ENCODE measurements at regions not wholly inside any gene's neighbourhood (a gene's known extent, or its start where the extent isn't known, plus 50 kb on each side); places are given as distances from the start of the nearest gene placed in this dataset.

DNA sequence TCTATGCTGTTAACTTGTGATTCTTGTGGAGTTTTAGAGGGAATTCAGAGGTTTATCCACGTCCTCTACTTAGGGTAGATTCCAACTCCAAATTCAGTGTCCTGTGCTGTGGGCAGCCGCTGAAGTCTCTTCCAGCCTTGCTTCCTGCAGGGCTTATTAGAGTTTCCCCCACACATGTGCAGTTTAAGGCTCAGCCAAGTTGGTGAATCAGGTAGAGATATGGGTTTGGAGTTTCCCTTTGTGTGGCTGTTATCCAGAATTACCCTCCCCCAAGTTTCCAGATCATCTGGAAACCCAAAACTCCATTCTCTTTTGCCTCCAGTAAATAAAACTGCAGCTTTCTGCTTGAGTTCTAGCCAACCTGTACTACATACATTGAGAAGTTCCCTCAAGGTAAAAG, 853.7 kb downstream of the GALC start:
- DNase-seq (ENCODE audit: low read depth): no peak
- TF ChIP-seq, protein P1, sequence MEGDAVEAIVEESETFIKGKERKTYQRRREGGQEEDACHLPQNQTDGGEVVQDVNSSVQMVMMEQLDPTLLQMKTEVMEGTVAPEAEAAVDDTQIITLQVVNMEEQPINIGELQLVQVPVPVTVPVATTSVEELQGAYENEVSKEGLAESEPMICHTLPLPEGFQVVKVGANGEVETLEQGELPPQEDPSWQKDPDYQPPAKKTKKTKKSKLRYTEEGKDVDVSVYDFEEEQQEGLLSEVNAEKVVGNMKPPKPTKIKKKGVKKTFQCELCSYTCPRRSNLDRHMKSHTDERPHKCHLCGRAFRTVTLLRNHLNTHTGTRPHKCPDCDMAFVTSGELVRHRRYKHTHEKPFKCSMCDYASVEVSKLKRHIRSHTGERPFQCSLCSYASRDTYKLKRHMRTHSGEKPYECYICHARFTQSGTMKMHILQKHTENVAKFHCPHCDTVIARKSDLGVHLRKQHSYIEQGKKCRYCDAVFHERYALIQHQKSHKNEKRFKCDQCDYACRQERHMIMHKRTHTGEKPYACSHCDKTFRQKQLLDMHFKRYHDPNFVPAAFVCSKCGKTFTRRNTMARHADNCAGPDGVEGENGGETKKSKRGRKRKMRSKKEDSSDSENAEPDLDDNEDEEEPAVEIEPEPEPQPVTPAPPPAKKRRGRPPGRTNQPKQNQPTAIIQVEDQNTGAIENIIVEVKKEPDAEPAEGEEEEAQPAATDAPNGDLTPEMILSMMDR (IDR thresholded peaks at IDR 0.05; ENCODE audit: control insufficient read depth, extremely low read depth, insufficient read depth): no peak
- no peak overlapping the region for H3K4me3 ChIP-seq (ENCODE audit: low read depth, low read length)

DNA sequence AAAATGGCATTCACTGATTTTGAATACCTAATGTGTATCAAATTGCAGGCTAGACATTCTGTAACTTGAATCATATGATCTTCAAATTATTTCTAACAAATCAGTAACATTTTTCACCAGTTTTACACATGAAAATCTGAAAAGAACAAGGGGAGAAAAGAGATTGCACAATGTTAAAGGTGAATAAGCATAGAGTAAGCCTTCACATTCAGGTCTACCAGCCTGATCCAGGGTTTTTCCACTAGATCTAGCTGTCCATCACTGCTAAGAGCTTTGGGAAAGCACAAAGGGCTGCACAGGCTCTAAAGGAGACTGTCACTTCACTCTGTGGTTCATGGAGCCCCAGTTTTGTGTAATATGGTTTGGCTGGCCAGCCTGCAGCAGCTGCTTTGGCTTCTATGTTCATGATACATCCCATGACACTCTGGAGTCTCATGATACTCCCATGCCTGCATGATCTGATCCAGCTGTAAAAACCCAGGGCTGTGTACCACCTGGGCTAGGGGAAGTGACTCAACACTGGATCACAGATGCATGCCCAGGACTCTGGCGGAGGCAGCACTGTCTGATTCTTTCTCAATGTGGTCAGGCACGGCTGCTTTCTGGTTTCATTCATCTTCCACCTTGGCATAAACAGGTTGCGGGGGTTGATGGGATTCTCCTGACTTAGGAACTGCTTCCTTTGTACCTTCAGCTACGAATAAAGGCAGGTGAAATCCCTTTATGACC, 859.7 kb downstream of the GALC start:
- no peak overlapping the region for H3K4me3 ChIP-seq (ENCODE audit: low read depth, low read length)
- TF ChIP-seq, protein P1 (IDR thresholded peaks at IDR 0.05; ENCODE audit: control insufficient read depth, extremely low read depth, insufficient read depth): no peak
- no peak for DNase-seq (ENCODE audit: low read depth)

DNA sequence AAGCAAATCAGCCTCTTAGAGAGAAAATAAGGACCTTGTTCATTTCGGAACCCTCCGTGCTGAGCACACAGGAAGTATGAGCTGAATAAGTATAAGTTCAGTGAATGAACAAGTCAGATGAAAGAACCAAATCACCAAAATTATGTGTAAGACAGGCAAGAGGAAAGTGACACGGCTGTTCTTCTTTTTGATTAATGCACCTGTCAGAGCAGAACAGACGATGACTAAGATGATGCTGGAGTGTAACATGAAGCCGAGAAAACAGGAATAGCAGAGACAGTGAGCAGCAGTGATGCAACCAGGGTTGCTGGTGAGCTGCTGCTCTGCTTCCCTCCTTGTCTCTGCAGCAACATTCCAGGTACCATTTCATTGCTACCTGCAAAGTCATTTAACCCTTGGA, 861.1 kb downstream of the GALC start:
- TF ChIP-seq, protein P1 (IDR thresholded peaks at IDR 0.05; ENCODE audit: control insufficient read depth, extremely low read depth, insufficient read depth): no peak
- no peak overlapping the region for H3K4me3 ChIP-seq (ENCODE audit: low read depth, low read length)
- DNase-seq (ENCODE audit: low read depth): no peak

DNA sequence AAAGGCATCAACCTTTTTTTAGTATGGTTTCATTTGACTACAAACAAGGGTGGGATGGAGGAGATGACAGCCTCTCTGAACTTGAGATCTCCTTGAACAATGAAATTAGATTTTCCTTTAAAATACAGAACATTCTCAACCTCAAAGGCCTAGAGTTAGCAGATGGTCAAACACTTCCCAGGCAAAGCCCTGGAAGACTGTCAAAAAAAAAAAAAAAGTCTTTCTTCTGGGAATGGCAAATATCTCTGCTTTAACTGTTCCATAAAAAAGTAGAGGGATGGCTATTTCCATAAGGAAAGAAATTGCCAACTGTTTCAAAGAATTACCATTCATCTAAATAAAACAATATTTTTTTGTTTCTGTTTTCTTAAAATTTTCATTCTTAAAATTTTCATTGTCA, 870.8 kb downstream of the GALC start:
- DNase-seq (ENCODE audit: low read depth): no peak
- TF ChIP-seq, protein P1 (IDR thresholded peaks at IDR 0.05; ENCODE audit: control insufficient read depth, extremely low read depth, insufficient read depth): no peak
- H3K4me3 ChIP-seq (ENCODE audit: low read depth, low read length): no peak overlapping the region

DNA sequence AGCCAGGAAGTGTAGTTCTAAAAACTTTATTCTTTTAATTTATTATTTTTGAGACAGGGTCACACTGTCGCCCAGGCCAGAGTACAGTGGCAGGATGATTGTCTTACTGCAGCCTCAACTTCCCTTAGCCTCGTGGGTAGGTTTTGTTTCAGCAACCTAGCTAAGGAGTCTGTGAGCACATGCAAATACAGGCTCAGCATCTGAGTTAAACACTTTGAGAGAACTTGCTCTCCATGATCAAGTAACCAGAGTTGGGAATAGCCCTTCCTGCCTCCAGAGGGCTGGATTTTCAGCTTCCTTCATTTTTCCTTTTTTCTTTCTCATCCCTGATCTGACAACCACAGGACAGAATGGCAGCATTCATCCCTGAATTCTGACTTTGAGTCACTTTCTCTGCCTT, 871.3 kb downstream of the GALC start:
- TF ChIP-seq, protein P1 (IDR thresholded peaks at IDR 0.05; ENCODE audit: control insufficient read depth, extremely low read depth, insufficient read depth): no peak
- no peak overlapping the region for H3K4me3 ChIP-seq (ENCODE audit: low read depth, low read length)
- DNase-seq (ENCODE audit: low read depth): no peak

DNA sequence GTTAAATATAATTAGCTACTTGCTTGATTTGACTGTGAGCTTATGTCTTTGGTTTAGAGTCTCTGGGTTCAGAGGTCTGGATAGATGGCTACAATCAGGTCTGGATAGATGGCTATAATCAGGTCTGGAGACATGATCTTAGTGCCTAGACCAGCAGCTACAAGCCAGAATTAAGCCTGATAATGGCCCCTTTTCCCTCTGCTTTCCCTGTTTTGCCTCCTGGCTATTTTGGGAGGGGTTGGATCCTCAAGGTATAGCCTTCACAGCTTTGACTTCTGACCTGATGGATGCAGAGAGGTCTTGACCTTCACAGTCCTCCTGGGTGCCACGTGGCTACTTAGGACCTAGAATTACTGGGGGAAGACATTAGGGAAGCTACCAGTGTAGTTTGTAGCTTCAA, 877.7 kb downstream of the GALC start:
- TF ChIP-seq, protein P1 (IDR thresholded peaks at IDR 0.05; ENCODE audit: control insufficient read depth, extremely low read depth, insufficient read depth): no peak
- DNase-seq (ENCODE audit: low read depth): no peak
- H3K4me3 ChIP-seq (ENCODE audit: low read depth, low read length): no peak overlapping the region

DNA sequence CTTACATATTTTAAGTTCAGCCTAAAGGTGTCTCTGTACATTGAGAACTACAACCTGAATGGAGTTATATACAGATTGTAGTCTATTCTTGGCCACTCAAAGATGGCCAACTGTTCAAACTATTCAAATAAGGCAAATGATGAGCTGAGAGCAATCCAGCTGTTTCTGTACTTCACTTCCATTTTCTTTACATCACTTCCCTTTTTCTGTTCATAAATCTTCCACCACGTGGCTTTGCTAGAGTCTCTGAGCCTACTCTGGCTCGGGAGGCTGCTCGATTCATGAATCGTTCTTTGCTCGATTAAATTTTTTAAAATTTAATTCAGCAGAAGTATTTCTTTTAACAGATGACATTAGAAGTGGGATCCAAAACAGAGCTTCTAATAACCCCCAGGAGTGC, 879.7 kb downstream of the GALC start:
- no peak for DNase-seq (ENCODE audit: low read depth)
- no peak overlapping the region for H3K4me3 ChIP-seq (ENCODE audit: low read depth, low read length)
- TF ChIP-seq, protein P1 (IDR thresholded peaks at IDR 0.05; ENCODE audit: control insufficient read depth, extremely low read depth, insufficient read depth): peak; percentile 17; the same call in 1 of the 2 replicates
